SK-N-SH (cell line): ENCODE measurements at regions not wholly inside any gene's neighbourhood (a gene's known extent, or its start where the extent isn't known, plus 50 kb on each side); places are given as distances from the start of the nearest gene placed in this dataset.

Experiments
- CTCF ChIA-PET: fragments of 300-600, 350-600 bp; formaldehyde crosslinking; extraction: SDS; loops from one replicate; lab custom pipeline; 2021; lab: Yijun Ruan, JAX
- POLR2A ChIA-PET: fragments of 350-600 bp; sonication (Branson Sonifier 250); formaldehyde crosslinking; extraction: SDS; loops from one replicate; lab custom pipeline; 2020; ENCODE audit warnings: antibody characterized with exemption, inconsistent platforms; lab: Yijun Ruan, JAX
- DNase-seq: peaks from one replicate; pipeline ENCODE4 v3.0.0; 2012
- H2AFZ ChIP-seq: fragments of 200-600 bp; sonication (generic); 2 replicates; pipeline ENCODE4 v1.8.1; 2016; ENCODE audit warnings: antibody characterized with exemption, mild to moderate bottlenecking, low read depth
- H3F3A ChIP-seq: fragments of 200-600 bp; sonication (generic); replicated peaks from 2 replicates; pipeline ENCODE3; 2016; ENCODE audit warnings: antibody characterized with exemption, mild to moderate bottlenecking; ENCODE audit not compliant: insufficient read depth
- H3K27ac ChIP-seq, 2 experiments: fragments of 200-500 bp in 1 of 2; fragments of 200-600 bp in 1 of 2; sonication (Bioruptor generic) in 1 of 2; sonication (generic), shearing (Covaris generic) in 1 of 2; 2 replicates each; pipeline versions ENCODE4 v1.5.1 to v1.6.1; 2014 to 2016; ENCODE audit warnings: low read depth in 2 of 2, inconsistent platforms in 1 of 2, low read length in 1 of 2, mild to moderate bottlenecking in 1 of 2, mixed read lengths in 1 of 2
- H3K27me3 ChIP-seq: fragments of 200-600 bp; sonication (generic), shearing (Covaris generic); 2 replicates; pipeline ENCODE4 v1.6.1; 2016; ENCODE audit warnings: mixed run types; ENCODE audit not compliant: insufficient read depth
- H3K36me3 ChIP-seq, 2 experiments: fragments of 200-500 bp in 1 of 2; fragments of 200-600 bp in 1 of 2; sonication (Bioruptor generic) in 1 of 2; sonication (generic) in 1 of 2; replicated peaks in 1 of 2; 2 replicates each; pipeline versions ENCODE3 to v1.5.1; 2014 to 2016; ENCODE audit warnings: low read length in 1 of 2, mild to moderate bottlenecking in 1 of 2; ENCODE audit not compliant: insufficient read depth in 2 of 2, control insufficient read depth in 1 of 2
- H3K4me1 ChIP-seq, 2 experiments: fragments of 200-500 bp in 1 of 2; fragments of 200-600 bp in 1 of 2; sonication (Bioruptor generic) in 1 of 2; sonication (generic), shearing (Covaris generic) in 1 of 2; 2 replicates each; pipeline versions ENCODE4 v1.5.1 to v1.6.1; 2014 to 2016; ENCODE audit warnings: low read depth in 1 of 2, low read length in 1 of 2, mixed run types in 1 of 2; ENCODE audit not compliant: insufficient read depth in 2 of 2, control insufficient read depth in 1 of 2
- H3K4me2 ChIP-seq: fragments of 200-600 bp; sonication (generic), shearing (Covaris generic); 2 replicates; pipeline ENCODE4 v1.6.1; 2017; ENCODE audit warnings: mixed run types
- H3K4me3 ChIP-seq, 2 experiments: fragments of 200-500 bp in 1 of 2; fragments of 200-600 bp in 1 of 2; sonication (Bioruptor generic) in 1 of 2; sonication (generic), shearing (Covaris generic) in 1 of 2; 2 replicates each; pipeline versions ENCODE4 v1.5.1 to v1.8.1; 2014 to 2016; ENCODE audit warnings: low read depth in 2 of 2, inconsistent platforms in 1 of 2, low read length in 1 of 2, mild to moderate bottlenecking in 1 of 2, mixed read lengths in 1 of 2, moderate library complexity in 1 of 2
- H3K79me2 ChIP-seq: fragments of 200-600 bp; sonication (generic); 2 replicates; pipeline ENCODE4 v1.8.1; 2017; ENCODE audit warnings: mild to moderate bottlenecking; ENCODE audit not compliant: insufficient read depth
- H3K9ac ChIP-seq: fragments of 200-600 bp; sonication (generic); 2 replicates; pipeline ENCODE4 v1.6.1; 2017; ENCODE audit warnings: mixed run types
- H3K9me2 ChIP-seq: fragments of 200-600 bp; sonication (generic); 2 replicates; pipeline ENCODE4 v1.6.1; 2017; ENCODE audit warnings: mixed run types
- H3K9me3 ChIP-seq: fragments of 200-600 bp; sonication (generic); 2 replicates; pipeline ENCODE4 v1.6.1; 2017; ENCODE audit warnings: mixed run types, mild to moderate bottlenecking, moderate library complexity
- H4K20me1 ChIP-seq: fragments of 200-600 bp; sonication (generic); 2 replicates; pipeline ENCODE4 v1.6.1; 2017; ENCODE audit warnings: mild to moderate bottlenecking, mixed run types; ENCODE audit not compliant: insufficient read depth
- EP300 ChIP-seq, 2 experiments: IDR thresholded peaks; 2 replicates each; pipeline versions ENCODE4 v1.4.0 to v1.6.1; 2012; ENCODE audit warnings: borderline replicate concordance in 1 of 2, low read depth in 1 of 2, low read length in 1 of 2
- EZH2phosphoT487 ChIP-seq: fragments of 200-600 bp; sonication (generic); IDR thresholded peaks from 2 replicates; pipeline ENCODE4 v1.6.1; 2017; ENCODE audit warnings: low read depth, mixed run types, mild to moderate bottlenecking, antibody characterized with exemption, moderate library complexity, borderline replicate concordance
- FOXJ3 ChIP-seq: sonication (generic); formaldehyde crosslinking; IDR thresholded peaks from 2 replicates; pipeline ENCODE4 v1.5.1; 2020; ENCODE audit warnings: mild to moderate bottlenecking, missing genetic modification reagents
- GABPA ChIP-seq: IDR thresholded peaks from 2 replicates; pipeline ENCODE4 v1.4.0; 2012; ENCODE audit warnings: low read depth, mild to moderate bottlenecking
- GATA2 ChIP-seq: sonication (generic); formaldehyde crosslinking; IDR thresholded peaks from 2 replicates; pipeline ENCODE4 v1.5.0; 2020; ENCODE audit warnings: mild to moderate bottlenecking, missing genetic modification reagents
- MAX ChIP-seq: IDR thresholded peaks from 2 replicates; pipeline ENCODE4 v1.4.0; 2012; ENCODE audit warnings: low read depth
- MEF2A ChIP-seq: IDR thresholded peaks from 2 replicates; pipeline ENCODE4 v1.4.0; 2012; ENCODE audit warnings: low read depth, borderline replicate concordance
- MXI1 ChIP-seq: IDR thresholded peaks from 2 replicates; pipeline ENCODE4 v1.6.1; 2012; ENCODE audit warnings: mild to moderate bottlenecking, low read depth, low read length, improper control_type of control experiment
- NFIC ChIP-seq: IDR thresholded peaks from 2 replicates; pipeline ENCODE4 v1.4.0; 2012; ENCODE audit warnings: borderline replicate concordance
- PBX3 ChIP-seq: IDR thresholded peaks from 2 replicates; pipeline ENCODE4; 2012
- POLR2AphosphoS5 ChIP-seq: IDR thresholded peaks from 2 replicates; pipeline ENCODE4 v1.6.1; 2012; ENCODE audit warnings: low read depth, low read length
- RAD21 ChIP-seq: IDR thresholded peaks from 2 replicates; pipeline ENCODE4 v1.6.1; 2012; ENCODE audit warnings: mild to moderate bottlenecking, low read length
- TEAD4 ChIP-seq: IDR thresholded peaks from 2 replicates; pipeline ENCODE4 v1.4.0; 2012; ENCODE audit warnings: mild to moderate bottlenecking, borderline replicate concordance; ENCODE audit not compliant: insufficient read depth
- YY1 ChIP-seq: IDR thresholded peaks from 2 replicates; pipeline ENCODE4 v1.4.0; 2012; ENCODE audit warnings: low read depth, mild to moderate bottlenecking
- ZBTB33 ChIP-seq: IDR thresholded peaks from 2 replicates; pipeline ENCODE4 v1.4.0; 2012; ENCODE audit warnings: low read depth, borderline replicate concordance
- WGBS: methylation state at CpG from one replicate; pipeline ENCODE4 v1.1.6; 2017; ENCODE audit warnings: low lambda C conversion rate; 5-methylcytosine and 5-hydroxymethylcytosine counted together
- TF ChIP-seq, protein P1 (sequence below): IDR thresholded peaks from 2 replicates; pipeline ENCODE4 v1.6.1; 2012; ENCODE audit warnings: mild to moderate bottlenecking, low read depth, low read length, moderate library complexity
- TF ChIP-seq, protein P2 (sequence below): fragments of 150-350 bp; IDR thresholded peaks from 2 replicates; pipeline ENCODE4 v1.6.1; 2017; ENCODE audit warnings: antibody characterized with exemption, low read length, low read depth, borderline replicate concordance
- TF ChIP-seq, protein P3 (sequence below): IDR thresholded peaks from 2 replicates; pipeline ENCODE4 v1.4.0; 2012; ENCODE audit warnings: low read depth, borderline replicate concordance

DNA sequence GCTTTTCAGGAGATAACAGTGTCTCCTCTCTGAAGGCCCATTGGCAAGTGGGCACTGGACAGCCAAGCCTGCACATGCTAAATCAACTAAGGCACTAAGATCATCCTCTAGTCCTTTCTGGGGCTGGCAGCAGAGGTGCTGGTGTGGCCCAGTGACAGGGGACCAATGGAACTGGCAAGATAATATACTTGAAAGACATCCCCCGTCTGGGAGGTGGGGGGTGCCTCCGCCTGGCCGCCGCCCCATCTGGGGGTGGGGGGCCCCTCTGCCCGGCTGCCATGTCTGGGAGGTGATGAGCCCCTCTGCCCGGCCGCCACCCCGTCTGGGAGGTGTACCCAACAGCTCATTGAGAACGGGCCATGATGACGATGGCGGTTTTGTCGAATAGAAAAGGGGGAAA is 223.3 kb downstream of the UNC5CL start:
- ChIA-PET CTCF (no interaction called here), POLR2A (no interaction called here)
- no peak overlapping the region for H3K4me3 ChIP-seq

More for the DNA sequence above, 223.3 kb downstream of the UNC5CL start:
- no peaks in the 10 kb centered on the region for H3K9me2 ChIP-seq
- H2AFZ ChIP-seq: no peak overlapping the region
- no peaks in the 10 kb centered on the region for H3K9me3 ChIP-seq
- no peaks in the 10 kb centered on the region; a peak in 1 of 4 replicates for H3K4me1 ChIP-seq
- H4K20me1 ChIP-seq: no peaks in the 10 kb centered on the region
- H3K79me2 ChIP-seq: no peaks in the 10 kb centered on the region
- no peak for DNase-seq
- H3K36me3 ChIP-seq: no peaks in the 10 kb centered on the region
- TF ChIP-seq FOXJ3 (no peak), EP300 (IDR thresholded peaks at IDR 0.05; ENCODE audit: borderline replicate concordance in 1 of 2, low read depth in 1 of 2, low read length in 1 of 2) (no peak), EZH2phosphoT487 (no peak), POLR2AphosphoS5 (no peak), PBX3 (no peak), NFIC (no peak), YY1 (no peak), MXI1 (no peak), MEF2A (no peak), TEAD4 (no peak), MAX (no peak), GATA2 (no peak), ZBTB33 (no peak), GABPA (no peak), RAD21 (no peak)
- TF ChIP-seq, protein P1, sequence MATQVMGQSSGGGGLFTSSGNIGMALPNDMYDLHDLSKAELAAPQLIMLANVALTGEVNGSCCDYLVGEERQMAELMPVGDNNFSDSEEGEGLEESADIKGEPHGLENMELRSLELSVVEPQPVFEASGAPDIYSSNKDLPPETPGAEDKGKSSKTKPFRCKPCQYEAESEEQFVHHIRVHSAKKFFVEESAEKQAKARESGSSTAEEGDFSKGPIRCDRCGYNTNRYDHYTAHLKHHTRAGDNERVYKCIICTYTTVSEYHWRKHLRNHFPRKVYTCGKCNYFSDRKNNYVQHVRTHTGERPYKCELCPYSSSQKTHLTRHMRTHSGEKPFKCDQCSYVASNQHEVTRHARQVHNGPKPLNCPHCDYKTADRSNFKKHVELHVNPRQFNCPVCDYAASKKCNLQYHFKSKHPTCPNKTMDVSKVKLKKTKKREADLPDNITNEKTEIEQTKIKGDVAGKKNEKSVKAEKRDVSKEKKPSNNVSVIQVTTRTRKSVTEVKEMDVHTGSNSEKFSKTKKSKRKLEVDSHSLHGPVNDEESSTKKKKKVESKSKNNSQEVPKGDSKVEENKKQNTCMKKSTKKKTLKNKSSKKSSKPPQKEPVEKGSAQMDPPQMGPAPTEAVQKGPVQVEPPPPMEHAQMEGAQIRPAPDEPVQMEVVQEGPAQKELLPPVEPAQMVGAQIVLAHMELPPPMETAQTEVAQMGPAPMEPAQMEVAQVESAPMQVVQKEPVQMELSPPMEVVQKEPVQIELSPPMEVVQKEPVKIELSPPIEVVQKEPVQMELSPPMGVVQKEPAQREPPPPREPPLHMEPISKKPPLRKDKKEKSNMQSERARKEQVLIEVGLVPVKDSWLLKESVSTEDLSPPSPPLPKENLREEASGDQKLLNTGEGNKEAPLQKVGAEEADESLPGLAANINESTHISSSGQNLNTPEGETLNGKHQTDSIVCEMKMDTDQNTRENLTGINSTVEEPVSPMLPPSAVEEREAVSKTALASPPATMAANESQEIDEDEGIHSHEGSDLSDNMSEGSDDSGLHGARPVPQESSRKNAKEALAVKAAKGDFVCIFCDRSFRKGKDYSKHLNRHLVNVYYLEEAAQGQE: no peak
- TF ChIP-seq, protein P2, sequence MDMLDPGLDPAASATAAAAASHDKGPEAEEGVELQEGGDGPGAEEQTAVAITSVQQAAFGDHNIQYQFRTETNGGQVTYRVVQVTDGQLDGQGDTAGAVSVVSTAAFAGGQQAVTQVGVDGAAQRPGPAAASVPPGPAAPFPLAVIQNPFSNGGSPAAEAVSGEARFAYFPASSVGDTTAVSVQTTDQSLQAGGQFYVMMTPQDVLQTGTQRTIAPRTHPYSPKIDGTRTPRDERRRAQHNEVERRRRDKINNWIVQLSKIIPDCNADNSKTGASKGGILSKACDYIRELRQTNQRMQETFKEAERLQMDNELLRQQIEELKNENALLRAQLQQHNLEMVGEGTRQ: no peak
- TF ChIP-seq, protein P3, sequence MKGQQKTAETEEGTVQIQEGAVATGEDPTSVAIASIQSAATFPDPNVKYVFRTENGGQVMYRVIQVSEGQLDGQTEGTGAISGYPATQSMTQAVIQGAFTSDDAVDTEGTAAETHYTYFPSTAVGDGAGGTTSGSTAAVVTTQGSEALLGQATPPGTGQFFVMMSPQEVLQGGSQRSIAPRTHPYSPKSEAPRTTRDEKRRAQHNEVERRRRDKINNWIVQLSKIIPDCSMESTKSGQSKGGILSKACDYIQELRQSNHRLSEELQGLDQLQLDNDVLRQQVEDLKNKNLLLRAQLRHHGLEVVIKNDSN: no peak
- H3K4me2 ChIP-seq: no peak overlapping the region
- no peaks in the 10 kb centered on the region for H3F3A ChIP-seq
- 86% methylated on average over 12 of the region's 12 CpGs for whole genome bisulfite sequencing
- H3K9ac ChIP-seq: no peak overlapping the region
- no peaks in the 10 kb centered on the region for H3K27me3 ChIP-seq
- H3K27ac ChIP-seq: no peak overlapping the region
